Stimulated activated CD4-positive, alpha-beta T cell treated with anti-CD3 and anti-CD28 coated beads, Interleukin-2, amount 100 ng/mL, for 24 hours (primary cell): ENCODE measurements at regions not wholly inside any gene's neighbourhood (a gene's known extent, or its start where the extent isn't known, plus 50 kb on each side); places are given as distances from the start of the nearest gene placed in this dataset.
A peak's percentile ranks its signal among the peaks of the same experiment; 100 is the strongest.

Experiments used
- DNase-seq, 2 donors: peaks; one replicate each; pipeline ENCODE4 v3.0.0-alpha.2; 2020

GRCh38 chr2:238562446-238562845 is 135.7 kb downstream of the ASB1 start:
- DNase-seq: no peak

DNA sequence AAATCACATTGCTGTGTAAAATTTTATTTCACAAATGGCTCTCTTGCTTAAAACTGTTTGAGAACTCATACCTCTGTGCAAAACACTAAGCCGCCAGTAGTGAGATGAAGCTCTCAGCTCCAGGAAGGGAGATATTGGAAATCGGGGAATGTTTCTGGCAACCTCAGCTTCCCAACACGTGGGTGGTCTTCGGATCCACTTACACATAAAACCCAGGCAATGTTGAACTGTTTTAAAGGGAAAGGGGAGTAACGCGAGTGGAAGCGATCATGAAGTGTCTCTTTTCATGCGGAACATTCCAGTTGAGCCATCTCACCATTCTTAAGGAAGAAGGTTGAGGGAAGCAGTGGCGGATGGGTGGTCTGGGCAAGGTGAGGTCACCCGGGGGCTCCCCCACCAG is 136.8 kb downstream of the ASB1 start:
- DNase-seq: no peak

DNA sequence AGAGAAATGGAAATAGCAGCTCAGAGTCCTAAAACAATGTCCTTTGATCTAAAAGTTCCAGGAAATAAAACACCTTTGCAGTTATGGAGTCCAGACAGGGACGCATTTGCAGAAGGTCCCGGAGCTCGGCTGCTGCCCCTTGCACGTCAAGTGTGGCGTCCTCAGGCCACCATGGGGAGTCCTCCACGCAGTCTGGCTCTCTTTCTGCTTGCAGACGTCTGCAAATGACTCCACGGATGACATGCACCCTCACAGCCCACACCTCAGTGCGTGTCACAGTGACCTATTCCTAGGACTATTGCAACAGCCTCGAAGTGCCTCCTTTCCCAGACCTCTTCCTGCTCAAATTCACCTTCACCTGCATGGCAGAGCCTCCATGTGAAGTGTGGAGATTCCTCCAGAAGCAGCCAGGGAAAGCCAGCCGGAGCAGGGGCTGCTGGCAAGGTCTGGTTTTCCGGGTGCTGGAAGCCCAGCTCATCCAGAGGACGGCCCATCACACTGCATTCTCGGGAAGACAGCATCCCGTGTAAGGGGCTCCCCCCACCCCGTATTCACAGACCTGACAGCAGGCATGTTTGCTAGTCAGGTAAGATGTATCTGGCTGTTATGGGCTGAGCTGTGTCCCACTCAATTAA is 137.7 kb downstream of the ASB1 start:
- no peak for DNase-seq

DNA sequence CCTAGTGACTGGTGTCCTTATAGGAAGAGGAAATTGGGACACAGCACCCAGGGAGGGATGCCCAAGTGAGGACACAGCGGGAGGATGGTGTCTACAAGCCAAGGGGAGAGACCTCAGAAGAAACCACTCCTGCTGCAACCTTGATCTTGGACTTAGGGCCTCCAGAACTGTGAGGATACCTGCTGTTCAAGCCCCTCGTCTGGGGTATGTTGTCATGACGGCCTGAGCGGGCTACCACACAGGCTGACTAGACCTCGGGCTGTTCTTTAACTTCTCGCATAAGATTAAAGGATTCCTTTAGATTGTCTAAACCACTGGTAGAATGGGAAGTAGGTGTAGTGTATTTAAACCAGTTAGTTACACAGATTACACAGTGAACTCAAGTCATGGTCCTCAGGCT is 138.3 kb downstream of the ASB1 start:
- no peak for DNase-seq

DNA sequence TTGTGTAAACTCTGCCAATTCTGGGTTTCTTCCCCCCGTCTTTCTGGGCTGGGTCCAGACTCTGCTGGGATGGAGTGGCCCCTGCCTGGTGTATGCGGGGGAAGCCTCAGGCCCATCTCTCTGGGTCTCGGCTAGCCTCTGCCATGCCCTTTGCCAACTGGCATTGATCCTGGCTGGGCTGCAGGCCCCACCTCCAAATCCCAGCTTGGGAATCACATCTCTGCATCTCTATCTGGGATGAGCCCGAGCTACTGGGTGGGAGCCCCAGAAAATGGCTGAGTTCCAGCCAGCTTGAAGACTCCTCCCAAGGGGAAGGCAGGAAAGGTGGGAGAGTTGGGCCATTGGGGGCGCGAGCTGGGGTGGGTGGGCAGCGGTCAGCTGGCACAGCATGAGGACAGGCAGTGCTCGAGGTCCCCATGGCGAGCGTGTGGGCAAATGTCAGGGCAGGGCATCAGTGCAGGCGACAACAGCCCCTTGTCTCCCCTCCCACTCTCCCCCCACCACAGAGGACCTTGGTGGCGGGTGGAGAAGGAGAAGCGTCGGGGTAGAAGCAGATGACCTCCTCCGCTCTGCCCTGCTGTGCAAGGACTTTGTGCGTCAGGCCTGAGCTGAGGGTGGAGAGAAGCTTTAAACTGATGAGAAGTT is 139.4 kb downstream of the ASB1 start:
- DNase-seq: no peak

DNA sequence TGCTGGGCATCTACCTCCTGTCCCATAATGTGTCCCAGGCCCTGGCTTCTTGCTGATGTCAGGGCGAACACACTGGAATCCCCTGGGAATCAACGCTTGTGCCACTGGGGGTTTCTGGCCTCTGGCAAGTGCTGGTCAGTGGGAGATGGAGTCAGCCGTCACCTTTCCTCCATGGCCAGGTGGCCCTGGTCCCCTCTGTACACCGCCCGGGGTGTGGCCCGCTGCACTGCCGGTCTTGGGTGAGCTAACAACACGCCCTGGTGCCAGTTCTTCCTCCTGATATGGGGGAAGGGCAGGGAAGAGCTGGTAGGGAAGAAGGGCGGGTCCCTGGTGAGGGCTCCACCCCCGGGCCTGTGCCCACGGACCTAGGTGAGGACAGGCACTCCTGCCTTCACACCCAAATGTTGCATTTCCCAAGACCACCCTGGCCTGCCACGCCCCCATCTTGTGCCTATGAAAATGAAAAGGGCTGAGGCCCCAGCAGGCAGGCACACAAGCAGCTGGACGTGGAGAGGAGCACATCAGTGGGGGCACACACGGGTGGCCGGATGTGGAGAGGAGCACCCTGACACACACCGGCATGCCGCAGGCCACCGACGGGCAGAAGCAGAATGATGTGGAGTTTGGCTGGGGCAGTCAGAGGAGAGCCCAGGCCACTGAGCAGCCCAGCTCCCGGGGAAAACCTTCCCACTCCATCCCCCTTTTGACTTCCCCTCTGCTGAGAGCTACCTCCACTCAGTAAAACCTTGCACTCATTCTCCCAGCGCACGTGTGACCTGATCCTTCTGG is 140.5 kb downstream of the ASB1 start:
- no peak for DNase-seq

- no peak for DNase-seq
Measured at GRCh38 chr2:238567996-238568395, 141.3 kb downstream of the ASB1 start.

DNA sequence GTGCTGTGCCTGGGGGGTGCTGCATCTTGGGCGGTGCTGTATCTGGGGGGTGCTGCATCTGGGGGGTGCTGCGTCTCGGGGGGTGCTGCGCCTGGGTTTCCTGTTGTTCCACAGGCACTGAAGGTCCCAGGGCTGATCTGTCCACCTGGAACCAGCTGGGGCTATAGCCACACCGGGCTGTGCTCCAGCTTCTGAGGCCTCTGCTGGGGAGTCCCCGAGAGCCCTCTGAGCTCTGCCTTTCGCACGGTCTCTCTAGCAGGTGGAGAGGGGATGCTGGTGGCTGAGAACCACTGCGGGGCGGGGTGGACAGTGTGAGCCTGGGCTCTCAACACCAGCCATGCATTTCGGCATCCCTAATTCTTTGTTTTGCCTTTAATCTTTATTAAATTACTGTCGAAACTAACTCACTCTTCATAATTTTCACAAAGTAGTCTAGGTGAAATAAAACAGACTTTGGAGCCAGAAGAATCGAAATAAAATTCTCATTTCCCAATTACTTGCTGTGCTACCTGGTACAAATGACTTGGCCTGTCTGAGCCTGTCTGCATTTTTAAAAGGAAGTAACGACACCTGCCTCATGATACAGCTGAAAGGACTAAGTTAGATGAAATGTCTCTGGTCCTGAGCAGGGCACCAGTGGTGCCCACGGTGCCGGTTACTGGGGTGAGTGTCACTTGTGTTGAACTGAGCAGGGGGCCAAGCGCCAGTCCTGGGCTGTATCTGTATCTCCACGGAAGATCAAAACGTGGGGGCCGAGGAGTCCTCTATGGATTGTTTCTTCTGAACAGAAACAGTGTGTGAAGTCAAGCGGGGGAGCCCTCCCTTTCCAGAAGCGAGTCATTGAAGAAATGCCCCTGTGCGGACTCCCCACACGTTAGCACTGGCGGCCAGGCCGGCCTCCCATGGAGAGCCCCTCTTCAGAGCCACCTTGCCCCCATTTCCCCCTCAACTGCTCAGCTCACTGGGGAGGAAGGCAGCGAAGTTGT is 142.0 kb downstream of the ASB1 start:
- DNase-seq: no peak

DNA sequence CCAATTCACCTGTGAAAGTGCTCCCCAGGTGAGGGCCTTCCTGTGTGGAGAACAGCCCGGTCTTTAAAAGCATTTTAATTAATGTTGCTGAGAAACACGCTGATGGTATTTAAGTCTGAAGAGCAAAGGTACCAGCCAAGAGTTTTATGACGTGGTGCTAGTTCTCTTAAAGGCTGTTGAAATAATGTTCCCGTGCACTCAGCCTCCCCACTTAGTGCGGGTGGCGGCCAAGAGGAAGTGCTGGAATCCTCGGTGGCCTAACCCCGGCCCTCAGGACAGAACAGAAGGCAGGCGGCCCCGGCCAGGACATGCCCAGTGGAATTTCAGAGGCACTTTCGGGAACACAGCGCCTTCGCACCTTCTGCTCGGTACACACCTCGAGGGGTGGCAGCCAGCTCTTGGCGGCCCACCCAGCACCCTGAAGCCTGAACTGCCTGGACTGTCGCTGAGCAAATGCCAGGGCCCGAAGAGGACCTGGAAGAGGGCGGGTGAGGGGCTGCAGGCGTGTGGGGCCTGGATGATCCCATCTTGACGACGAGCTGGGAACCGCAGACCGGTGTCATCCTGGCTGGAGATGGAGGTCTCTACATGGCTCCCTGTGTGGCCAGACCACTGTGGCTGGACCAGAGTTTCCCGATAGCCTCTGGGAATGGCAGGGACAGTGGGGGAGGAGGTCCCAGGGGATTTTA is 142.9 kb downstream of the ASB1 start:
- no peak for DNase-seq

DNA sequence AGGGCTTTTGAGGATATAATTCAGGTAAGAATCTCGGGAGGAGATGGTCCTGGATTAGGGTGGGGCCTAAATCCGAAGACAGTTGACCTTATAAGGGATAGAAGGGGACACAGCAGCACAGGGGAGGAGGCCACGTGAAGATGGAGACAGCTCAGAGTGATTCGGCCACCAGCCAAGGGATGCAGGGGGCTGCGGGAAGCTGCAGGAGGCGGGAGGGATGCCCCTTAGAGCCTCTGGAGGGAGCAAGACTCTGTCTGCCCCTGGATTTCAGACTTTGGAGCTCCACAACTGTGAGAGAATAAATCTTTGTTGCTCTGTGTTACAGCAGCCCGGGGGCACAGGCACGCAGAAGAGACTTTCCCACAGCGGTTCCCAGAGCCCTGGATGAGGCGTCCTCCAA is 143.7 kb downstream of the ASB1 start:
- DNase-seq: no peak

- no peak for DNase-seq
Measured at GRCh38 chr2:238570926-238571325, 144.2 kb downstream of the ASB1 start.

GRCh38 chr2:238571661-238572372 is 145.1 kb downstream of the ASB1 start:
- no peak for DNase-seq

DNA sequence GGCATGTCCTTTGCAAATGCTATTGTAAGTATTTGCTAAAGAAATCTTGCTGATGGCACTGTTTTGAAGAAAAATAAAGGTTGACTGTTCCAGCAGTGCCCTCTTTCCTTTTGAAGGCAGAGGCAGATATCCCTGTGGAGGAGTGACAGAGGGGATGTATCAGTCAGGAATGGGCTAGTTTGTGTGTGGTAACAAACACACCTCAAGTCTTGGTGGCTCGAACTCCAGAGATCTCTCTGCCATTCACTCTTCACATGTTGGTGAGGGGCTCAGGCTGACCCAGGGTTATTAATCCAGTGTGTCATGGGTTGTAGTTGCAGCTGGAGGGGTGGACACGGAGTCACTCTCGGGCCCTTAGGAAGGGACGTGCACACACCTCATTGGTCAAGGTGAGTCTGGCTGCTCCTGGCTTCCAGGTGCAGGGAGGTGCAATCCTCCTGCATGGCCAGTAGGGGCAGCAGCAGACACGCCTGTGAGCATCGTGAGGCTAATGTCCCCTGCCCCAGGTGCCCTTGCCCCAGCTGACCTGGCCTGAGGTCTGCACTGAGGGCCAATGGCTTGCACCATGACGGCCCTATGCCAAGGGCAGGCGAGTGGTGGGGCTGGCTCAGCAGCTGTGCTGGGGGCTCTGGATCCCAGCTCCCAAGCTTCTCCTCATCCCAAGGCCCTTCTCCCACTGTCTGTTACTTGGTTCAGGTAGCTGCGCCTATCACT is 146.5 kb downstream of the ASB1 start:
- peak in 1 of 2 donors; percentile 42 for DNase-seq

GRCh38 chr2:238573916-238574315 is 147.2 kb downstream of the ASB1 start:
- no peak for DNase-seq

DNA sequence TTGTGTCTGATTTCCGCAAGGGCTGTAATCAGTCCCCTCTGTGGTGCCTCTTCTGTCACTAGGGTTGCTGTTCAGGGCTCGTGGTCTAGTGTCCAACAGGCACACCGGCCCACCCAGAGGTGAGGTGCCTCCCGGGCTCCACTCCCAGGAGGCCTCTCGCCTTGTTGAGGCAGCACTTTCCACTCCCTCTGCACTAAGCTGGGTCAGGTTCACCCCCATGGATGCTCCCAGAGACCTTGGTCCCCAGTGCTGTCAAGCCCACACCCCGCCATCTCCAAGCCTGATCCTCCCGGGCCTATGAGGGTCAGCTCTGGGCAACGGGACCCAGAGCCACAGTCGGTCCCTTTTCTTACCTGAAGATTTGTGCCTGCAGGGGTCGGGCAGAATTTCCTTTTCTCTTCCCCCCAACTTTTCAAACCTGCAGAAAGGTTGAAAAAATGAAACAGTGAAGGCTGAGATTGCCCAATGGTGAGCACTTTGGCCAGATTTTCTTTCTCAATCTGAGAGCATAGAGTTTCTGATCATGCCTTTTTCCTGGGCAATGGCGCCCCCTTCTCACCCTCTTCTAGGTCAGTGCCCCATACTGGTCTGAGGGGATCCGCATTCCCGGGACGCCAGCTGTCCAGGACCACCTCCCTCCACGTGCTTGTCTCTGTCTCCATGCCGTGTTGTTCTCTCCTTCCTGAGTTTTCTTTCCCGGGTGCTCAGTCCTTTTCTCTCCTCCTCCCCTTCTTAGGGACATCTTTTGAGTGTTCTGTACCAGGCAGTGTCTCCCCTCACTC is 148.0 kb downstream of the ASB1 start:
- no peak for DNase-seq

- no peak for DNase-seq
Measured at GRCh38 chr2:238576674-238577073, 149.9 kb downstream of the ASB1 start.

DNA sequence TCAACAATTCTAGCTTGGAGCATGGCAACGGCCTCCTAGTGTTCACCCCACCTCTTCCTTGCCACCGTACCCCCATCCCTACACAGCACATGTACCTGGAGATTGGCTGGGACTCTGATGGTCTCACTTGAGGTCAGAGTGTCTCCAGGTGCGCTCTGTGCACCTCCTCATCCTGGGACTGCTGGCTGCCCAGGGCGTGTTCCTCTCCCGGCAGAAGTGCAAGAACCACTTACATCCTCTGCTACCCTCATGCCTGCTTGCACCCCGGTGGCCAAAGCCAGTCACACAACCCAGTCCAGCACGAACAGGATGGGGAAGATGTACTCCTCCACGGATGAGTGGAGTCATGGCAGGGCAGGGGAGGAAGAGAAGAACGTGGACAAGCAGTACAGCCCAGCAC is 151.5 kb downstream of the ASB1 start:
- DNase-seq: no peak

- no peak for DNase-seq
Measured at GRCh38 chr2:238580486-238580885, 153.8 kb downstream of the ASB1 start.

- no peak for DNase-seq
Measured at GRCh38 chr2:238581126-238581525, 154.4 kb downstream of the ASB1 start.

GRCh38 chr2:238582159-238582558 is 155.4 kb downstream of the ASB1 start:
- no peak for DNase-seq
